HCT116 (cell line): ENCODE measurements at regions not wholly inside any gene's neighbourhood (a gene's known extent, or its start where the extent isn't known, plus 50 kb on each side); places are given as distances from the start of the nearest gene placed in this dataset.

ENCODE experiments used
- ATAC-seq: fragments of 200-7000 bp; cut with Tn5 transposase; 2 replicates; pipeline ENCODE4 v1.9.1; 2020; ENCODE audit warnings: mild to moderate bottlenecking, moderate library complexity
- BruUV-seq: library from RNA; stranded (reverse); fragments of 400-500 nt; replicated peaks from 2 replicates; lab custom pipeline; 2021; lab: Mats Ljungman, UMichigan
- CTCF ChIA-PET: fragments of 300-600 bp; sonication (Branson Sonifier 250); formaldehyde crosslinking; loops from one replicate; lab custom pipeline; 2021; ENCODE audit warnings: antibody characterized with exemption; lab: Charles Lee
- POLR2A ChIA-PET: fragments of 300-600, 350-600 bp; sonication (Branson Sonifier 250); formaldehyde crosslinking; loops from one replicate; lab custom pipeline; 2021; ENCODE audit warnings: antibody characterized with exemption; lab: Charles Lee
- RAD21 ChIA-PET, 2 experiments: fragments of 300-600 bp; sonication (Branson Sonifier 250); formaldehyde crosslinking; loops; one replicate each; lab custom pipeline; 2023; ENCODE audit warnings: low total read pairs in 2 of 2; ENCODE audit not compliant: uncharacterized antibody in 2 of 2, unreplicated experiment in 2 of 2, low non-redundant PET in 1 of 2; lab: Charles Lee
- DNase-seq: peaks from one replicate; pipeline ENCODE4 v3.0.0-alpha.2; 2010; ENCODE audit warnings: low read depth, low spot score
- H2AFZ ChIP-seq: fragments of 200-600 bp; shearing (Covaris generic), sonication (generic); 2 replicates; pipeline ENCODE4 v1.6.1; 2017; ENCODE audit warnings: low read depth, mixed run types, mixed read lengths, antibody characterized with exemption, low read length; ENCODE audit not compliant: poor library complexity, severe bottlenecking
- H3K27ac ChIP-seq: 2 replicates; pipeline ENCODE4 v1.5.1; 2012; ENCODE audit warnings: low read depth, low read length
- H3K27me3 ChIP-seq: fragments of 200-600 bp; sonication (generic); 2 replicates; pipeline ENCODE4 v1.6.1; 2016; ENCODE audit warnings: mixed run types, low read length, mixed read lengths; ENCODE audit not compliant: insufficient read depth
- H3K36me3 ChIP-seq, 2 experiments: fragments of 200-500 bp in 1 of 2; fragments of 200-600 bp in 1 of 2; sonication (Bioruptor generic) in 1 of 2; sonication (generic) in 1 of 2; 2 replicates each; pipeline versions ENCODE4 v1.5.1 to v1.6.1; 2014 to 2016; ENCODE audit warnings: low read length in 2 of 2, inconsistent platforms in 1 of 2, mixed read lengths in 1 of 2, mixed run types in 1 of 2; ENCODE audit not compliant: insufficient read depth in 2 of 2, control insufficient read depth in 1 of 2
- H3K4me1 ChIP-seq, 2 experiments: fragments of 200-600 bp in 1 of 2; sonication (generic) in 1 of 2; 2 replicates each; pipeline versions ENCODE4 v1.5.1 to v1.6.1; 2012 to 2017; ENCODE audit warnings: low read length in 2 of 2, inconsistent platforms in 1 of 2, mild to moderate bottlenecking in 1 of 2, mixed read lengths in 1 of 2, mixed run types in 1 of 2, moderate library complexity in 1 of 2; ENCODE audit not compliant: insufficient read depth in 2 of 2, control insufficient read depth in 1 of 2
- H3K4me2 ChIP-seq: fragments of 200-600 bp; sonication (generic); 2 replicates; pipeline ENCODE4 v1.6.1; 2017; ENCODE audit warnings: mixed run types, low read length, mixed read lengths
- H3K4me3 ChIP-seq, 2 experiments: fragments of 200-600 bp in 1 of 2; sonication (generic) in 1 of 2; replicated peaks in 1 of 2; 2 replicates each; pipeline ENCODE4 v1.5.1; 2011 to 2016; ENCODE audit warnings: low read length in 2 of 2, control low read depth in 1 of 2, low read depth in 1 of 2, mild to moderate bottlenecking in 1 of 2, mixed read lengths in 1 of 2, mixed run types in 1 of 2
- H3K79me2 ChIP-seq: fragments of 200-600 bp; sonication (generic); 2 replicates; pipeline ENCODE4 v1.6.1; 2017; ENCODE audit warnings: mild to moderate bottlenecking, mixed run types, low read length, moderate library complexity, mixed read lengths; ENCODE audit not compliant: insufficient read depth
- H3K9ac ChIP-seq: fragments of 200-600 bp; sonication (generic); 2 replicates; pipeline ENCODE4 v1.6.1; 2016; ENCODE audit warnings: low read length, mixed read lengths
- H3K9me2 ChIP-seq: fragments of 200-600 bp; sonication (generic), shearing (Covaris generic); 2 replicates; pipeline ENCODE4 v1.6.1; 2017; ENCODE audit warnings: mixed run types, mild to moderate bottlenecking, moderate library complexity; ENCODE audit not compliant: insufficient read depth
- H3K9me3 ChIP-seq, 2 experiments: fragments of 200-500 bp in 1 of 2; fragments of 200-600 bp in 1 of 2; sonication (Bioruptor generic) in 1 of 2; sonication (generic) in 1 of 2; 2 replicates each; pipeline ENCODE4 v1.6.1; 2014 to 2017; ENCODE audit warnings: low read length in 2 of 2, mixed read lengths in 2 of 2, inconsistent platforms in 1 of 2, low read depth in 1 of 2, mild to moderate bottlenecking in 1 of 2, mixed run types in 1 of 2, moderate library complexity in 1 of 2; ENCODE audit not compliant: control insufficient read depth in 1 of 2, insufficient read depth in 1 of 2
- H4K20me1 ChIP-seq: fragments of 200-600 bp; sonication (generic), shearing (Covaris generic); 2 replicates; pipeline ENCODE4 v1.6.1; 2017; ENCODE audit warnings: mixed run types, mild to moderate bottlenecking, moderate library complexity; ENCODE audit not compliant: insufficient read depth
- ATF3 ChIP-seq: IDR thresholded peaks from 2 replicates; pipeline ENCODE4 v1.6.1; 2012
- CEBPB ChIP-seq: IDR thresholded peaks from 2 replicates; pipeline ENCODE4 v1.6.1; 2012; ENCODE audit warnings: low read depth
- ELF1 ChIP-seq: IDR thresholded peaks from 2 replicates; pipeline ENCODE4 v1.6.1; 2012; ENCODE audit warnings: low read depth, borderline replicate concordance
- EZH2phosphoT487 ChIP-seq: fragments of 200-600 bp; IDR thresholded peaks from 2 replicates; pipeline ENCODE4 v1.6.1; 2018; ENCODE audit warnings: antibody characterized with exemption, borderline replicate concordance
- FOSL1 ChIP-seq: IDR thresholded peaks from 2 replicates; pipeline ENCODE4 v1.6.1; 2012; ENCODE audit warnings: low read depth
- JUND ChIP-seq: IDR thresholded peaks from 2 replicates; pipeline ENCODE4 v1.6.1; 2012
- MAX ChIP-seq: IDR thresholded peaks from 2 replicates; pipeline ENCODE4 v1.6.1; 2012
- POLR2AphosphoS5 ChIP-seq: IDR thresholded peaks from 2 replicates; pipeline ENCODE4 v1.6.1; 2011; ENCODE audit warnings: mild to moderate bottlenecking, low read depth, low read length, moderate library complexity
- REST ChIP-seq: IDR thresholded peaks from 2 replicates; pipeline ENCODE4 v1.6.1; 2012; ENCODE audit warnings: low read depth
- SRF ChIP-seq: IDR thresholded peaks from 2 replicates; pipeline ENCODE4 v1.6.1; 2012; ENCODE audit warnings: low read depth
- TCF7L2 ChIP-seq: IDR thresholded peaks from 2 replicates; pipeline ENCODE4 v1.7.0; 2011; ENCODE audit warnings: borderline replicate concordance, inconsistent platforms; ENCODE audit not compliant: insufficient read depth, insufficient read length; ENCODE audit errors: extremely low read depth
- ZFX ChIP-seq: fragments of 450-650 bp; IDR thresholded peaks from 2 replicates; pipeline ENCODE4 v1.6.1; 2017
- ZNF274 ChIP-seq: fragments of 200-500 bp; sonication (Bioruptor generic); IDR thresholded peaks from 2 replicates; pipeline ENCODE4 v1.6.1; 2014; ENCODE audit warnings: mild to moderate bottlenecking, low read depth, low read length, inconsistent platforms
- intact Hi-C: fragments of 100-400 bp; cut with micrococcal nuclease; formaldehyde crosslinking; loops from 2 replicates; pipeline ENCODE4 v1.10.0; 2022
- TF ChIP-seq, protein P1 (sequence below): IDR thresholded peaks from 2 replicates; pipeline ENCODE4 v1.6.1; 2011; ENCODE audit warnings: mild to moderate bottlenecking, low read length, moderate library complexity; ENCODE audit not compliant: insufficient replicate concordance; ENCODE audit errors: extremely low read depth

- BruUV-seq = no TSS peak
- Histone ChIP-seq H3K4me2 (no peak overlapping the region), H3K9me3 (peaks cover 10 to 17% of the 10 kb centered on the region in 2 experiments; a peak in 2 of 4 replicates), H2AFZ (no peak overlapping the region), H3K4me3 (no peak overlapping the region), H4K20me1 (no peaks in the 10 kb centered on the region), H3K79me2 (no peaks in the 10 kb centered on the region), H3K36me3 (no peaks in the 10 kb centered on the region), H3K9me2 (no peaks in the 10 kb centered on the region), H3K27ac (no peak overlapping the region), H3K9ac (no peak overlapping the region), H3K4me1 (no peaks in the 10 kb centered on the region), H3K27me3 (no peaks in the 10 kb centered on the region)
- no peak for ATAC-seq
- TF ChIP-seq FOSL1 = no peak
- TF ChIP-seq ATF3 = no peak
- no peak for TF ChIP-seq MAX
- ChIA-PET RAD21 (no interaction called here), POLR2A (no interaction called here), CTCF (no interaction called here)
- intact Hi-C loops = no loop called here
- DNase-seq = no peak
Measured at GRCh38 chr14:26992403-26993115, 394.7 kb upstream of the NOVA1 start.

DNA sequence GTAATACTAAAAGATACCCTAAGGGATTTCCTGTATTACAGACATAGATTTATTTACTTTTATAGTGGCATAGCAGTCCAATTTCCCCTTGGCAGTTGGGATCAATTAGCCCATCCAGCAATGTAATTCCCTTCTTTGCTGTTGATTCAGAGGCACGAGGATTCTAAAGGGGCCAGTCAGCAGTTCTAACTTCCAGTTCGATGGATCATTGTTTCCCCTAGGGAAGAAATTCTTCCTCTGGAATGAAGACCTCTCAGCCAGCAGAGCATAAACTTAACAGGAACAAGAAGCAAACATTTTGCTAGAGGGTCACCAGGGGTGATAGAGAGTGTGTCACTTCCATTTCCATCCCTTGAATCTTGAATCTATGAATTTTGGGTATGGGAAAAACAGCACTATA lies 395.7 kb upstream of the NOVA1 start:
- RAD21 ChIA-PET = no interaction called here
- TF ChIP-seq ZNF274 = no peak
- TF ChIP-seq CEBPB = no peak
- TF ChIP-seq ZFX = no peak
- TF ChIP-seq JUND = no peak
- no peak for TF ChIP-seq SRF
- no peak for TF ChIP-seq FOSL1
- no peak for TF ChIP-seq EZH2phosphoT487
- TF ChIP-seq REST = no peak
- no peak for TF ChIP-seq ELF1
- TF ChIP-seq POLR2AphosphoS5 = no peak
- TF ChIP-seq, protein P1, sequence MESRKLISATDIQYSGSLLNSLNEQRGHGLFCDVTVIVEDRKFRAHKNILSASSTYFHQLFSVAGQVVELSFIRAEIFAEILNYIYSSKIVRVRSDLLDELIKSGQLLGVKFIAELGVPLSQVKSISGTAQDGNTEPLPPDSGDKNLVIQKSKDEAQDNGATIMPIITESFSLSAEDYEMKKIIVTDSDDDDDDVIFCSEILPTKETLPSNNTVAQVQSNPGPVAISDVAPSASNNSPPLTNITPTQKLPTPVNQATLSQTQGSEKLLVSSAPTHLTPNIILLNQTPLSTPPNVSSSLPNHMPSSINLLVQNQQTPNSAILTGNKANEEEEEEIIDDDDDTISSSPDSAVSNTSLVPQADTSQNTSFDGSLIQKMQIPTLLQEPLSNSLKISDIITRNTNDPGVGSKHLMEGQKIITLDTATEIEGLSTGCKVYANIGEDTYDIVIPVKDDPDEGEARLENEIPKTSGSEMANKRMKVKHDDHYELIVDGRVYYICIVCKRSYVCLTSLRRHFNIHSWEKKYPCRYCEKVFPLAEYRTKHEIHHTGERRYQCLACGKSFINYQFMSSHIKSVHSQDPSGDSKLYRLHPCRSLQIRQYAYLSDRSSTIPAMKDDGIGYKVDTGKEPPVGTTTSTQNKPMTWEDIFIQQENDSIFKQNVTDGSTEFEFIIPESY = no peak
- TF ChIP-seq MAX = no peak
- TF ChIP-seq TCF7L2 = no peak

More for the DNA sequence above, 395.7 kb upstream of the NOVA1 start:
- ATAC-seq (no peak), DNase-seq (no peak)
- Histone ChIP-seq H3K4me1 (no peaks in the 10 kb centered on the region), H3K36me3 (no peaks in the 10 kb centered on the region), H3K9ac (no peak overlapping the region), H3K27ac (no peak overlapping the region), H3K27me3 (no peaks in the 10 kb centered on the region), H3K4me2 (no peak overlapping the region), H4K20me1 (no peaks in the 10 kb centered on the region), H2AFZ (no peak overlapping the region), H3K9me2 (no peaks in the 10 kb centered on the region), H3K9me3 (peaks cover 14 to 25% of the 10 kb centered on the region in 2 experiments; a peak in 2 of 4 replicates), H3K79me2 (no peaks in the 10 kb centered on the region), H3K4me3 (no peak overlapping the region)
- POLR2A ChIA-PET = no interaction called here
- intact Hi-C loops = no loop called here
- CTCF ChIA-PET = no interaction called here
- no TSS peak for BruUV-seq
